ENCODE measurements at regions not wholly inside any gene's neighbourhood (a gene's known extent, or its start where the extent isn't known, plus 50 kb on each side); places are given as distances from the start of the nearest gene placed in this dataset.

- WGBS (ENCODE audit: low lambda C conversion rate, missing lambda C conversion rate), result 56% methylated on average over 5 of the region's 5 CpGs
- H3K27ac ChIP-seq, result peak overlapping the region; percentile 16
- H3K9me2 ChIP-seq (replicated peaks; ENCODE audit: insufficient read depth), result no peaks in the 10 kb centered on the region
- no peaks in the 10 kb centered on the region for H3K27me3 ChIP-seq
- H3K36me3 ChIP-seq (replicated peaks; ENCODE audit: insufficient read depth, low read depth), result no peaks in the 10 kb centered on the region
- no peaks in the 10 kb centered on the region for H3K9me3 ChIP-seq (ENCODE audit: low read depth)
- no peaks in the 10 kb centered on the region for H4K20me1 ChIP-seq (ENCODE audit: insufficient read depth, poor library complexity, severe bottlenecking)
- no peak overlapping the region for H2AFZ ChIP-seq
- H3K79me2 ChIP-seq, result no peaks in the 10 kb centered on the region
- TF ChIP-seq EZH2 (IDR thresholded peaks at IDR 0.05; ENCODE audit: borderline replicate concordance) (no peak), EZH2phosphoT487 (IDR thresholded peaks at IDR 0.05; ENCODE audit: low read depth, severe bottlenecking, unreplicated experiment) (no peak), CTCF (IDR thresholded peaks at IDR 0.05; ENCODE audit: poor library complexity) (no peak)
- H3K4me2 ChIP-seq, result no peak overlapping the region
- H3K4me3 ChIP-seq, result no peak overlapping the region
- DNase-seq (ENCODE audit: low spot score), result no peak
- peaks cover 26% of the 10 kb centered on the region for H3K4me1 ChIP-seq (ENCODE audit: insufficient read depth)
Observed at GRCh38 chr9:108167136-108167900, 677.7 kb upstream of the KLF4 start.

GRCh38 chr9:108166519-108166918 lies 677.0 kb upstream of the KLF4 start:
- TF ChIP-seq EZH2 (IDR thresholded peaks at IDR 0.05; ENCODE audit: borderline replicate concordance), result no peak
- TF ChIP-seq EZH2phosphoT487 (IDR thresholded peaks at IDR 0.05; ENCODE audit: low read depth, severe bottlenecking, unreplicated experiment), result no peak
- no peak for TF ChIP-seq CTCF (IDR thresholded peaks at IDR 0.05; ENCODE audit: poor library complexity)
- no peak overlapping the region for H2AFZ ChIP-seq
- H3K36me3 ChIP-seq (replicated peaks; ENCODE audit: insufficient read depth, low read depth), result no peaks in the 10 kb centered on the region
- H3K27ac ChIP-seq, result peak overlapping the region; percentile 16
- DNase-seq (ENCODE audit: low spot score), result peak; percentile 39
- no peaks in the 10 kb centered on the region for H3K27me3 ChIP-seq
- no peaks in the 10 kb centered on the region for H3K79me2 ChIP-seq
- no peaks in the 10 kb centered on the region for H3K9me3 ChIP-seq (ENCODE audit: low read depth)
- no peak overlapping the region for H3K4me3 ChIP-seq
- no peaks in the 10 kb centered on the region for H4K20me1 ChIP-seq (ENCODE audit: insufficient read depth, poor library complexity, severe bottlenecking)
- H3K9me2 ChIP-seq (replicated peaks; ENCODE audit: insufficient read depth), result no peaks in the 10 kb centered on the region
- H3K4me1 ChIP-seq (ENCODE audit: insufficient read depth), result peaks cover 33% of the 10 kb centered on the region
- WGBS (ENCODE audit: low lambda C conversion rate, missing lambda C conversion rate), result 56% methylated on average over 2 of the region's 2 CpGs
- H3K4me2 ChIP-seq, result no peak overlapping the region

GRCh38 chr9:108163321-108164005 lies 673.9 kb upstream of the KLF4 start:
- Histone ChIP-seq H4K20me1 (ENCODE audit: insufficient read depth, poor library complexity, severe bottlenecking) (no peaks in the 10 kb centered on the region), H3K36me3 (replicated peaks; ENCODE audit: insufficient read depth, low read depth) (no peaks in the 10 kb centered on the region), H3K79me2 (no peaks in the 10 kb centered on the region), H3K9me2 (replicated peaks; ENCODE audit: insufficient read depth) (no peaks in the 10 kb centered on the region), H3K4me2 (no peak overlapping the region), H3K4me1 (ENCODE audit: insufficient read depth) (peaks cover 45% of the 10 kb centered on the region), H3K27me3 (no peaks in the 10 kb centered on the region), H3K9me3 (ENCODE audit: low read depth) (no peaks in the 10 kb centered on the region), H2AFZ (no peak overlapping the region), H3K27ac (no peak overlapping the region), H3K4me3 (no peak overlapping the region)
- DNase-seq (ENCODE audit: low spot score), result peak; percentile 20
- TF ChIP-seq CTCF (IDR thresholded peaks at IDR 0.05; ENCODE audit: poor library complexity) (no peak), EZH2 (IDR thresholded peaks at IDR 0.05; ENCODE audit: borderline replicate concordance) (no peak), EZH2phosphoT487 (IDR thresholded peaks at IDR 0.05; ENCODE audit: low read depth, severe bottlenecking, unreplicated experiment) (no peak)
- 67% methylated on average over 6 of the region's 6 CpGs for WGBS (ENCODE audit: low lambda C conversion rate, missing lambda C conversion rate)
